ENCODE measurements at regions not wholly inside any gene's neighbourhood (a gene's known extent, or its start where the extent isn't known, plus 50 kb on each side); places are given as distances from the start of the nearest gene placed in this dataset.

GRCh38 chr12:126051611-126052107, 986.4 kb downstream of the AACS start:
- DNase-seq, result no peak

- no peak for DNase-seq
Observed at GRCh38 chr12:126055521-126055920, 990.3 kb downstream of the AACS start.

- no peak for DNase-seq
Observed at GRCh38 chr12:126061777-126062176, 996.5 kb downstream of the AACS start.

- DNase-seq, result no peak
Observed at GRCh38 chr12:126064028-126064427, 998.8 kb downstream of the AACS start.

GRCh38 chr12:126067626-126068329, 1002.5 kb downstream of the AACS start:
- no peak for DNase-seq

- DNase-seq, result peak; percentile 28
Observed at GRCh38 chr12:126069549-126070165, 1004.4 kb downstream of the AACS start.

GRCh38 chr12:126076515-126076914, 1011.3 kb downstream of the AACS start:
- no peak for DNase-seq

GRCh38 chr12:126083926-126084325, 1018.7 kb downstream of the AACS start:
- DNase-seq, result no peak

- no peak for DNase-seq
Observed at GRCh38 chr12:126084480-126084879, 1019.2 kb downstream of the AACS start.

GRCh38 chr12:126086242-126086641, 1021.0 kb downstream of the AACS start:
- DNase-seq, result no peak

GRCh38 chr12:126087692-126088091, 1022.5 kb downstream of the AACS start:
- no peak for DNase-seq

GRCh38 chr12:126093908-126094307, 1028.7 kb downstream of the AACS start:
- DNase-seq, result no peak

- no peak for DNase-seq
Observed at GRCh38 chr12:126095748-126096510, 1030.7 kb downstream of the AACS start.

GRCh38 chr12:126106706-126107105, 1041.5 kb downstream of the AACS start:
- DNase-seq, result no peak

- DNase-seq, result no peak
Observed at GRCh38 chr12:126107659-126108058, 1042.4 kb downstream of the AACS start.

GRCh38 chr12:126108247-126108646, 1043.0 kb downstream of the AACS start:
- no peak for DNase-seq

GRCh38 chr12:126112141-126112540, 1046.9 kb downstream of the AACS start:
- DNase-seq, result no peak

- no peak for DNase-seq
Observed at GRCh38 chr12:126112849-126113248, 1047.6 kb downstream of the AACS start.

GRCh38 chr12:126114441-126114840, 1049.2 kb downstream of the AACS start:
- DNase-seq, result no peak

- DNase-seq, result no peak
Observed at GRCh38 chr12:126117502-126117901, 1052.3 kb downstream of the AACS start.

GRCh38 chr12:126139355-126139754, 1074.1 kb downstream of the AACS start:
- no peak for DNase-seq

GRCh38 chr12:126144603-126145002, 1079.4 kb downstream of the AACS start:
- no peak for DNase-seq

- no peak for DNase-seq
Observed at GRCh38 chr12:126147321-126147720, 1082.1 kb downstream of the AACS start.

Data from activated naive CD4-positive, alpha-beta T cell treated with Interleukin-2 at 50 U/mL for 16 hours (primary cell).